GM12875 (cell line): ENCODE measurements at regions not wholly inside any gene's neighbourhood (a gene's known extent, or its start where the extent isn't known, plus 50 kb on each side); places are given as distances from the start of the nearest gene placed in this dataset.
"Not testable (repeated sequence)": the region's sequence is repeated elsewhere in the genome, so short reads cannot be mapped to it uniquely, and the experiment has no call there.

Experiments used
- H3K4me3 ChIP-seq: one replicate; pipeline ENCODE4 v1.5.1; 2011; ENCODE audit warnings: low read depth, low read length, control low read depth
- TF ChIP-seq, protein P1 (sequence below): IDR thresholded peaks from 2 replicates; pipeline ENCODE4 v1.5.1; 2011; ENCODE audit warnings: low read depth, mild to moderate bottlenecking, control low read depth, inconsistent platforms, low read length, moderate library complexity, borderline replicate concordance; ENCODE audit not compliant: insufficient read depth

DNA sequence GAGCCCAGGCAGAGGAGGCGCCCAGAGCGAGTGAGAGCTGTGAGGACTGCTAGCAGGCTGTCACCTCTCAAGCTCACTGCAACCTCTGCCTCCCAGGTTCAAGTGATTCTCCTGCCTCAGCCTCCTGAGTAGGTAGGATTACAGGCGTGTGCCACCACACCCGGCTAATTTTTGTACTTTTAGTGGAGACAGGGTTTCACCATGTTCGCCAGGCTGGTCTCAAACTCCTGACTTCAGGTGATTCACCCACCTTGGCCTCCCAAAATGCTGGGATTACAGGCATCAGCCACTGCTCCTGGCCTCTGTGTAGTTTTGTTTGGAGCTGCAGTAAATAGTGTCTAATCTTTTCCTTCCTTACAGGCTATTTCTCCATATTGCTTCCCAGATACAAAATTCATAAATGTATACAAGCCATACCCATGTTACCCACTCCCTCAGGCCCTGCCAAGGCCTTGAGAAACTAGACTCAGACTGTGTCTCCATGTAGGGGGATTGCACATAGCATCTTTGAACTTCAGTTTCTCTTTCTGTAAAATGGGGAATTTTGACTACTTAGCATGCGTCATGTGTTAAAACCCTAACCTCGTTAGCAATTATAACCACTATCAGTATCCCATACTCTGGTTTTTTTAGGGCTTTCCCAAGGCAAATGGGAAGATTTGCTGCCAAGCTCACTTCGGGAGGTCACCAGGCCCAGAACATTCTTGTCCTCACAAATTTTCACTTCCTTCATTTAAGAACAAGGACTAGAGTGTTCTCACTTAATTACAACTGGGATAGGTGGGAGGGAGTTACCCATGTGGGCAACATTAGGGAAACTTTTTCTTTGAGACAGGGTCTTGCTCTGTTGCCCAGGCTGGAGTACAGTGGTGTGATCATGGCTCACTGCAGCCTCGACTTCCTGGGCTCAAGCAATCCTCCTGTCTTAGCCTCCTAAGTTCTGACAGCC, 67.3 kb upstream of the DDR1 start:
- no peak overlapping the region for H3K4me3 ChIP-seq
- TF ChIP-seq, protein P1, sequence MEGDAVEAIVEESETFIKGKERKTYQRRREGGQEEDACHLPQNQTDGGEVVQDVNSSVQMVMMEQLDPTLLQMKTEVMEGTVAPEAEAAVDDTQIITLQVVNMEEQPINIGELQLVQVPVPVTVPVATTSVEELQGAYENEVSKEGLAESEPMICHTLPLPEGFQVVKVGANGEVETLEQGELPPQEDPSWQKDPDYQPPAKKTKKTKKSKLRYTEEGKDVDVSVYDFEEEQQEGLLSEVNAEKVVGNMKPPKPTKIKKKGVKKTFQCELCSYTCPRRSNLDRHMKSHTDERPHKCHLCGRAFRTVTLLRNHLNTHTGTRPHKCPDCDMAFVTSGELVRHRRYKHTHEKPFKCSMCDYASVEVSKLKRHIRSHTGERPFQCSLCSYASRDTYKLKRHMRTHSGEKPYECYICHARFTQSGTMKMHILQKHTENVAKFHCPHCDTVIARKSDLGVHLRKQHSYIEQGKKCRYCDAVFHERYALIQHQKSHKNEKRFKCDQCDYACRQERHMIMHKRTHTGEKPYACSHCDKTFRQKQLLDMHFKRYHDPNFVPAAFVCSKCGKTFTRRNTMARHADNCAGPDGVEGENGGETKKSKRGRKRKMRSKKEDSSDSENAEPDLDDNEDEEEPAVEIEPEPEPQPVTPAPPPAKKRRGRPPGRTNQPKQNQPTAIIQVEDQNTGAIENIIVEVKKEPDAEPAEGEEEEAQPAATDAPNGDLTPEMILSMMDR, result no peak

DNA sequence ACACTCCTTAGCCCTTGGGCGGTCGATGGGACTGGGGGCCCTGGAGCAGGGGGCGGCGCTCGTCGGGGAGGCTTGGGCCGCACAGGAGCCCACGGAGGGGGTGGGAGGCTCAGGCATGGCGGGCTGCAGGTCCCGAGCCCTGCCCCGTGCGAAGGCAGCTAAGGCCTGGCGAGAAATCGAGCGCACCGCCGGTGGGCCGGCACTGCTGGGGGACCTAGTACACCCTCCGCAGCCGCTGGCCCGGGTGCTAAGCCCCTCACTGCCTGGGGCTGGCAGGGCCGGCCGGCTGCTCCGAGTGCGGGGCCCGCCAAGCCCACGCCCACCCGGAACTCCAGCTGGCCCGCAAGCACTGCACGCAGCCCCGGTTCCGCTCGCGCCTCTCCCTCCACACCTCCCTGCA, 68.0 kb upstream of the DDR1 start:
- H3K4me3 ChIP-seq, result not testable (repeated sequence)

DNA sequence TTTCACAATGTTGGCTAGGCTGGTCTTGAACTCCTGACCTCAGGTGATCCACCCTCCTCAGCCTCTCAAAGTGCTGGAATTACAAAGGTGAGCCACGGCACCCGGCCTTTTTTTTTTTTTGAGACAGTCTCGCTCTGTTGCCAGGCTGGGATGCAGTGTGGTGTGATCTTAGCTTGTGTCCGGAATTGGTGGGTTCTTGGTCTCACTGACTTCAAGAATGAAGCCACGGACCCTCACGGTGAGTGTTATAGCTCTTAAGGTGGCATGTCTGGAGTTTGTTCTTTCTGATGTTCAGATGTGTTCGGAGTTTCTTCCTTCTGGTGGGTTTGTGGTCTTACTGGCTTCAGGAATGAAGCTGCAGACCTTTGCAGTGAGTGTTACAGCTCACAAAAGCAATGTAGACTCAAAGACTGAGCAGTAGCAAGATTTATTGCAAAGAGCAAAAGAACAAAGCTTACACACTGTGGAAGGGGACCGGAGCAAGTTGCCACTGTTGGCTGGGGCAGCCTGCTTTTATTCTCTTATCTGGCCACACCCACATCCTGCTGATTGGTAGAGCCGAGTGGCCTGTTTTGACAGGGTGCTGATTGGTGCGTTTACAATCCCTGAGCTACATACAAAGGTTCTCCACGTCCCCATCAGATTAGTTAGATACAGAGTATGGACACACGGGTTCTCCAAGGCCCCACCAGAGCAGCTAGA, 69.1 kb upstream of the DDR1 start:
- not testable (repeated sequence) for H3K4me3 ChIP-seq

DNA sequence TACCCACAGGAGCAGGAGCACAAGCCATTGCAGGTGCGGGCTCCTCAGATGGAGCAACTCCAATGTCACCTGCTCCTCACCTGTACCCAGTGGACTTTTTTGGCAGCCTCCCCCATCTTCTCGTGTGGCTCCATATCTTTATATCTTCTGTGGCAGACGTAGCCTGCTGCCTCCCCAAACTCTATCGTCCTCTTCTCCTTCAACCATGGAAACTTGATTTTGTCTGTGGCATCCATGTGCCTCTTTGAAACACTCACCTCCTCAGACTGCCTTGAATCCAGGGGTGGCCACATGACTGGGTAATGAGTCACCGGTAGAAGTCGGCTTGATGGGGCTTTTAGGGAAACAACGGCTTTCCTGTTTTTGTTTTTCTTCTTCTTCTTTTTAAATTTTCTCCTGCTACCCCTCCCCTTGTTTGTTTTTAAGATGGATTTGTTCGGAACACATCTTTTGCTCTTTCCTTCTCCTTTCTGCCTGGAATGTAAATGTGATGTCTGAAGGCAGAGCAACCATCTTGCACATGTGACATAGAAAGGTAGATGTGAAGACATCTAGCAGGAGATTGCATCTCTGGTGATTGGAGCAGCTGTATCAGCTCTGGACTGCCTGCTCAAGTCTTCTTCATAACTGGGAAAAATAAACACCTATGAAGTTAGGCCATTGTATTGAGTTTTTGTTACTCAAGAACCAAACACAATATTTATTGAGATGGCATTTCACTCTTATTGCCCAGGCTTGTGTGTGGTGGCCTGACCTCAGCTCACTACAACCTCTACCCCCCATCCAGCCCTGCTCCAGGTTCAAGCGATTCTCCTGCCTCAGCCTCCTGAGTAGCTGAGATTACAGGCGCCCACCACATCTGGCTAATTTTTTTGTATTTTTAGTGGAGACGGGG, 69.9 kb upstream of the DDR1 start:
- TF ChIP-seq, protein P1, result no peak
- H3K4me3 ChIP-seq, result no peak overlapping the region

DNA sequence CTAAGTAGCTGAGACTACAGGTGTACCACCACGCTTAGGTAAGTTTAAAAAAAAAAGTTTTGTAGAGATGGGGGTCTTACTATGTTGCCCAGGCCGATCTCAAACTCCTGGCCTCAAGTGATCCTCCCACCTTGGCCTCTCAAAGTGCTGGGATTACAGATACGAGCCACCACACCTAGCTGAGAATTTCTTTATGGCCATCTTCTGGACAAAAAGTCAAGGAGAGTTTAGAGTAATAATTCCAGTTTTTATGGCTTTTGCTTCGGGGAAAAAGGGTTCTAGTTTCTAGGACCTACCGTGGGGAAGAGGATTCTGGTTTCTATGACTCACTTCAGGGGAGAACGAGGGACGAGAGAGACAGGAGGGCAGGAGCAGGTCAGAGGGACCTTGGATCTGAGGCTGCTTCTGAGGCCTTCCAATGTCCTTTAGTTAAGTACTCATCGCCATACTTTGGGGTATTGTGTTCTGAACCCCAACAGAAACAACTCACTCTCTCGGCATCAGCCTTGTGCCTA, 69.3 kb upstream of the IER3 start:
- H3K4me3 ChIP-seq, result no peak overlapping the region
- TF ChIP-seq, protein P1, result no peak

DNA sequence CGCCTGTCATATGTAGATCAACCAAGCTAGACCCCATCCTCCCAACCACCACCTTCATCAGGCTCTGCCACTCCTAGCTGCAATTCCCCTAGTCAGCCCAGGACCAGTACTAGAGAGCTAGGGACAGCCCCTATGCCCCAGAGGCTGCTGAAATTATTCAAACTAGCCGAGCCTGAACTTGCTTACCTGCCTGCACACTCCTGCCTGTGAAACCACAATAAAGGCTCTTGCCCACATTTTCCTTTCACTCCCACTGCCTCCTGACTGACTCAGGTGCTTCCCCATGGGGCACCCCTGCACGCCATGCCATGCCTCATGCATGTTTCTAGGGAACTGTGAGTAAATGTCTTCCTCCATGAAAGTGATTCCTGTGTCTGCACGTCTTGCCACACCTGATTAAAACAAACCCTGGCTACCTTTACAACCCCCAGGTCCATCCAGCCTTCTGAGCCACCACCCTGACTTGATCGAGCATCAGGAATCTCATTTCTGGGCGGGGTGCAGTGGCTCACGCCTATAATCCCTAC, 66.5 kb upstream of the IER3 start:
- TF ChIP-seq, protein P1, result no peak
- H3K4me3 ChIP-seq, result no peak overlapping the region

DNA sequence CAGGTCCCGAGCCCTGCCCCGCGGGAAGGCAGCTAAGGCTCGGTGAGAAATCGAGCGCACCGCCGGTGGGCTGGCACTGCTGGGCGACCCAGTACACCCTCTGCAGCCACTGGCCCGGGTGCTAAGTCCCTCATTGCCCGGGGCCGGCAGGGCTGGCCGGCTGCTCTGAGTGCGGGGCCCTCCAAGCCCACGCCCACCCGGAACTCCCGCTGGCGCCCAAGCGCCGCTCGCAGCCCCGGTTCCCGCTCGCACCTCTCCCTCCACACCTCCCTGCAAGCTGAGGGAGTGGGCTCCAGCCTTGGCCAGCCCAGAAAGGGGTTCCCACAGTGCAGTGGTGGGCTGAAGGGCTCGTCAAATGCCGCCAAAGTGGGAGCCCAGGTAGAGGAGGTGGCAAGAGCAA, 63.2 kb upstream of the IER3 start:
- not testable (repeated sequence) for H3K4me3 ChIP-seq

DNA sequence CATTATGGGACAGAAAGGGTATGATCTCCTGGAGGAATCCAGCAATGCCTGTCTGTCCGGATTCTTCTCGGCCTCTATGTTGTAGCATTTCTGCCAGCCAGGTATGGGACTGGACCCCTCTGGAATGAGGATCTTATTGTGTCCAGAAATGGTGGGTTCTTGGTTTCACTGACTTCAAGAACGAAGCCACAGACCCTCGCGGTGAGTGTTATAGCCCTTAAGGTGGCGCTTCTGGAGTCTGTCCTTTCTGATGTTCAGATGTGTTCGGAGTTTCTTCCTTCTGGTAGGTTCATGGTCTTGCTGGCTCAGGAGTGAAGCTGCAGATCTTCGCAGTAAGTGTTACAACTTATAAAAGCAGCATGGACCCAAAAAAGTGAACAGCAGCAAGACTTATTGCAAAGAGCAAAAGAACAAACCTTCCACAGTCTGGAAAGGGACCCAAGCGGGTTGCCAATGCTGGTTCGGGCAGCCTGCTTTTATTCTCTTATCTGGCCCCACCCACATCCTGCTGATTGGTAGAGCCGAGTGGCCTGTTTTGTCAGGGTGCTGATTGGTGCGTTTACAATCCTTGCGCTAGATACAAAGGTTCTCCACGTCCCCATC, 62.3 kb upstream of the IER3 start:
- no peak overlapping the region for H3K4me3 ChIP-seq
- TF ChIP-seq, protein P1, result no peak
